ENCODE measurements at regions not wholly inside any gene's neighbourhood (a gene's known extent, or its start where the extent isn't known, plus 50 kb on each side); places are given as distances from the start of the nearest gene placed in this dataset.
A peak's percentile ranks its signal among the peaks of the same experiment; 100 is the strongest.
"Not testable (repeated sequence)": the region's sequence is repeated elsewhere in the genome, so short reads cannot be mapped to it uniquely, and the experiment has no call there.

- Histone ChIP-seq H3K27me3 (ENCODE audit: low read depth) (no peaks in the 10 kb centered on the region), H3K4me3 (no peak overlapping the region), H3K9me3 (no peaks in the 10 kb centered on the region), H3K36me3 (replicated peaks) (no peaks in the 10 kb centered on the region), H3K4me1 (no peaks in the 10 kb centered on the region)
- DNase-seq (ENCODE audit: low spot score in 2 of 2) = no peak
- in situ Hi-C loops (cut with MboI; ENCODE audit: low sequenced_read_pairs) = no loop called here
These were observed 360.3 kb upstream of the SPHKAP start for GRCh38 chr2:228541789-228542188.

GRCh38 chr2:228540976-228541375 is 359.5 kb upstream of the SPHKAP start:
- no peak for DNase-seq (ENCODE audit: low spot score in 2 of 2)
- no peaks in the 10 kb centered on the region for H3K27me3 ChIP-seq (ENCODE audit: low read depth)
- no peaks in the 10 kb centered on the region for H3K9me3 ChIP-seq
- H3K36me3 ChIP-seq (replicated peaks) = no peaks in the 10 kb centered on the region
- in situ Hi-C loops (cut with MboI; ENCODE audit: low sequenced_read_pairs) = no loop called here
- H3K4me1 ChIP-seq = no peaks in the 10 kb centered on the region
- H3K4me3 ChIP-seq = no peak overlapping the region

- Histone ChIP-seq H3K36me3 (replicated peaks) (no peaks in the 10 kb centered on the region), H3K9me3 (no peaks in the 10 kb centered on the region; the same call in 1 of the 2 replicates), H3K4me3 (no peak overlapping the region), H3K27me3 (ENCODE audit: low read depth) (no peaks in the 10 kb centered on the region), H3K4me1 (no peaks in the 10 kb centered on the region)
- in situ Hi-C loops (cut with MboI; ENCODE audit: low sequenced_read_pairs) = no loop called here
- DNase-seq (ENCODE audit: low spot score in 2 of 2) = no peak
These were observed 353.9 kb upstream of the SPHKAP start for GRCh38 chr2:228535396-228535795.

DNA sequence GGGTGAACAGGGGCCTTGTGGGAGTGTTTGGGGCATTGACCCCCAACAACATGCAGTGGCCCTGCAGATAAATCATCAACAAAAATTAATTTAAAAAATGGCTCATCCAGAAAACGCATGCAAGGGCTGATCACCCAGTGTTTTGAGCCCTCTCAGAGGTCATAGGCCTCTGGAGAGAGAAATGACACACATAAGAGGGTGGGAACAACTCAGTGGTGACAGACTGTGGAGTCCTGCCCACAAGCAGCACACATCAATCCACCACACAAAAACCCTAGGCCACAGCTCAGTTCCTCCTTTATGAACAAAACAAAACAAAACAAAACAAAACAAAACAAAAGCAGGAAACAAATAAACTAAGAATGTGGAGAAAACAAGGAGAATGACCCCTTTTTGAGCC is 351.7 kb upstream of the SPHKAP start:
- DNase-seq (ENCODE audit: low spot score in 2 of 2) = no peak
- no peak overlapping the region for H3K4me3 ChIP-seq
- no peaks in the 10 kb centered on the region; the same call in 1 of the 2 replicates for H3K9me3 ChIP-seq
- no peaks in the 10 kb centered on the region for H3K36me3 ChIP-seq (replicated peaks)
- no peaks in the 10 kb centered on the region for H3K4me1 ChIP-seq
- H3K27me3 ChIP-seq (ENCODE audit: low read depth) = no peaks in the 10 kb centered on the region
- in situ Hi-C loops (cut with MboI; ENCODE audit: low sequenced_read_pairs) = no loop called here

DNA sequence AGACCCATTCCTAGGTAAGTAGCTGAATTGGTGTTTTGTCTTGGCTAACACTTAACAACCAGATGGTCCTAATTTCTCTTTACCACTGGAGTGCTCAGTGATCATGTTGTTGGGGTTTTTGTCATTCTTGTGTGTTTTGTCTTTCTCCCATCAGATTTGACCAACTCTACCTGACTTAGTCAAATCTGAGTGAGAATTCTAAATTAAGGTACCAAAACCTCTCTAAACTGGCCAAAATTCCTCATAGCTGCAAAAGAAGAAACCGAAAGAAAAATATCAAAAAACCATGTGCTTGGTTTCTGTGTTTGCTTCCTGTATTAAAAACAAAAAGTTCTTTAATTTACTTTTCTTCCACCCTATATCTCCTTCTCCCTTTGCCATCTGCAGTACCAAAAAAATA is 350.7 kb upstream of the SPHKAP start:
- no peaks in the 10 kb centered on the region for H3K27me3 ChIP-seq (ENCODE audit: low read depth)
- H3K4me1 ChIP-seq = no peaks in the 10 kb centered on the region
- no peak overlapping the region for H3K4me3 ChIP-seq
- no peaks in the 10 kb centered on the region for H3K36me3 ChIP-seq (replicated peaks)
- in situ Hi-C loops (cut with MboI; ENCODE audit: low sequenced_read_pairs) = no loop called here
- DNase-seq (ENCODE audit: low spot score in 2 of 2) = no peak
- H3K9me3 ChIP-seq = no peaks in the 10 kb centered on the region; the same call in 1 of the 2 replicates

DNA sequence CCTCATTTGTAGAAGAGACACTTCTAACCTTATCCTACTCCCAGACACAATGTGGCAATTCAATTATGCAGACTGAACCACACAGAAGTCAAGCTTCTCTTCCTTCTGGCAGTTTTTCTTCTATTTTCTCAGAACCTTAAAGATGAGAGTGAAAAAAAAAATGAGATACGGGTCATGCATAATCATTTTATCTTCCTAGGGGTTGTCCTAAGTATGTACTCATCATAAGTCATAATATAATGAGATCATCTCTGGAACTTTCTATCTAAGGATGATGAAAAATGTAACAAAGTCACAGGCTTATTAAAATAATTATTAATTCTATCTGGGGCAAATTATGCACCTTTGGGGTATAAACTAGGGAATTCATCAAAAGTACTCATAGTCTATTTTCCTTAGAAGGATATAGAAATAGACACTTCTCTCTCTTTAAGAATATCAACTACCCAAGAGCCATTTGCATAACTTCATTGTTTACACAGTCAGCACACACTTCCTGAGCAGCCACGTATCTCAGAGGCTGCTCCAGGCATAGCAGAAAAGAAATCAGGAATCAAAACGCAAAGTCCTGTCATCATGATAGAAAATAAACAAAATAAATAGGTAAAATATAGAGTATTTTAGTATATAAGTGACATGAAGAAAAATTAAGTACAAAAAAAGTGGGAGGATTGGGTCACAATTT is 345.9 kb upstream of the SPHKAP start:
- no peaks in the 10 kb centered on the region for H3K9me3 ChIP-seq
- H3K27me3 ChIP-seq (ENCODE audit: low read depth) = no peaks in the 10 kb centered on the region
- no peak overlapping the region for H3K4me3 ChIP-seq
- H3K4me1 ChIP-seq = no peaks in the 10 kb centered on the region
- in situ Hi-C loops (cut with MboI; ENCODE audit: low sequenced_read_pairs) = no loop called here
- H3K36me3 ChIP-seq (replicated peaks) = no peaks in the 10 kb centered on the region
- DNase-seq (ENCODE audit: low spot score in 2 of 2) = no peak

DNA sequence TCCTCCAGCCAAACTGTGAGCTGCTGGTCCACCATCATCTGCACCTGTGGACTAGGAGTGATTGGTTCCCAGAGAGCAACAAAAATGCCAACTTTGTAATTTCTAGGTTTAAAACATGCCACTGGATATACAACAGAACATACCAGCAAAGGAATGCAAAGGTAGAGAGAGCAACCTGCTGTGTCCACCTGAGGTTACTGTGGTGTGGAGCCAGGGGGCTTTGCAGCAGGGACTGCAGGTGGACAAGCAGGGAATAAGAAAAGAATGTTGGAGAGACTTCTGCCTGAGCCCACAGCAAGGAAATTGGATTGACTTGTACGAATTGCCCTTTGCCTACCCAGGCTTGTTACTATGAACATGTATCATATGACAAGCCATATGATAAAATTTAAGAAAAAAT is 345.2 kb upstream of the SPHKAP start:
- in situ Hi-C loops (cut with MboI; ENCODE audit: low sequenced_read_pairs) = no loop called here

DNA sequence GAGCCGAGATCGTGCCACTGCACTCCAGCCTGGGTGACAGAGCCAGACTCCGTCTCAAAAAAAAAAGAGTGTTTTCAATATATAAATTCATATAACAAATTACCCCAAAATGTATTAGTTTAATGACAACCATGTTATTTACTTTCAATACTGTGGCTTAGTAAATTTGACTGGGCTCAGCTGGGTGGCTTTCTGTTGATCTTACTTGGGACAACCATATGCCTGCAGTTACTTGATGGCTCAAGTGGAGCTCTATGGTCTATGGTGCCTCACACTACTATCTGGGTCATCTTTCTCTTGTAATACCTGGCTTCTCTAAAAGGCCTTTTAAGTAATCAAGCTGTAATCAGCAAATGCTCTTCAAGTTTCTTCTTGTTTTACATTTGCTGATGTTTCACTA is 341.5 kb upstream of the SPHKAP start:
- in situ Hi-C loops (cut with MboI; ENCODE audit: low sequenced_read_pairs) = no loop called here
- DNase-seq (ENCODE audit: low spot score in 2 of 2) = no peak
- no peaks in the 10 kb centered on the region for H3K36me3 ChIP-seq (replicated peaks)
- H3K27me3 ChIP-seq (ENCODE audit: low read depth) = no peaks in the 10 kb centered on the region
- H3K4me1 ChIP-seq = no peaks in the 10 kb centered on the region
- H3K4me3 ChIP-seq = no peak overlapping the region
- H3K9me3 ChIP-seq = no peaks in the 10 kb centered on the region

More for the DNA sequence above, 345.2 kb upstream of the SPHKAP start:
- no peaks in the 10 kb centered on the region for H3K27me3 ChIP-seq (ENCODE audit: low read depth)
- no peaks in the 10 kb centered on the region for H3K9me3 ChIP-seq
- H3K36me3 ChIP-seq (replicated peaks) = no peaks in the 10 kb centered on the region
- no peaks in the 10 kb centered on the region for H3K4me1 ChIP-seq
- no peak for DNase-seq (ENCODE audit: low spot score in 2 of 2)
- H3K4me3 ChIP-seq = no peak overlapping the region

GRCh38 chr2:228522276-228522675 is 340.8 kb upstream of the SPHKAP start:
- no peaks in the 10 kb centered on the region for H3K27me3 ChIP-seq (ENCODE audit: low read depth)
- in situ Hi-C loops (cut with MboI; ENCODE audit: low sequenced_read_pairs) = no loop called here
- no peak for DNase-seq (ENCODE audit: low spot score in 2 of 2)
- no peaks in the 10 kb centered on the region for H3K36me3 ChIP-seq (replicated peaks)
- no peak overlapping the region for H3K4me3 ChIP-seq
- no peaks in the 10 kb centered on the region for H3K9me3 ChIP-seq
- no peaks in the 10 kb centered on the region for H3K4me1 ChIP-seq

GRCh38 chr2:228519561-228519960 is 338.1 kb upstream of the SPHKAP start:
- in situ Hi-C loops (cut with MboI; ENCODE audit: low sequenced_read_pairs) = no loop called here
- Histone ChIP-seq H3K36me3 (replicated peaks) (no peaks in the 10 kb centered on the region), H3K4me3 (no peak overlapping the region), H3K27me3 (ENCODE audit: low read depth) (no peaks in the 10 kb centered on the region), H3K9me3 (no peaks in the 10 kb centered on the region), H3K4me1 (no peaks in the 10 kb centered on the region)
- DNase-seq (ENCODE audit: low spot score in 2 of 2) = no peak

- H3K36me3 ChIP-seq (replicated peaks) = no peaks in the 10 kb centered on the region
- no peak overlapping the region for H3K4me3 ChIP-seq
- DNase-seq (ENCODE audit: low spot score in 2 of 2) = no peak
- in situ Hi-C loops (cut with MboI; ENCODE audit: low sequenced_read_pairs) = no loop called here
- no peaks in the 10 kb centered on the region for H3K27me3 ChIP-seq (ENCODE audit: low read depth)
- no peaks in the 10 kb centered on the region for H3K9me3 ChIP-seq
- H3K4me1 ChIP-seq = no peaks in the 10 kb centered on the region
These were observed 334.5 kb upstream of the SPHKAP start for GRCh38 chr2:228516019-228516418.

GRCh38 chr2:228513480-228513879 is 332.0 kb upstream of the SPHKAP start:
- in situ Hi-C loops (cut with MboI; ENCODE audit: low sequenced_read_pairs); DNase-seq (ENCODE audit: low spot score in 2 of 2); H3K4me1 ChIP-seq; H3K9me3 ChIP-seq; H3K27me3 ChIP-seq (ENCODE audit: low read depth); H3K4me3 ChIP-seq; H3K36me3 ChIP-seq (replicated peaks): not testable (repeated sequence)

DNA sequence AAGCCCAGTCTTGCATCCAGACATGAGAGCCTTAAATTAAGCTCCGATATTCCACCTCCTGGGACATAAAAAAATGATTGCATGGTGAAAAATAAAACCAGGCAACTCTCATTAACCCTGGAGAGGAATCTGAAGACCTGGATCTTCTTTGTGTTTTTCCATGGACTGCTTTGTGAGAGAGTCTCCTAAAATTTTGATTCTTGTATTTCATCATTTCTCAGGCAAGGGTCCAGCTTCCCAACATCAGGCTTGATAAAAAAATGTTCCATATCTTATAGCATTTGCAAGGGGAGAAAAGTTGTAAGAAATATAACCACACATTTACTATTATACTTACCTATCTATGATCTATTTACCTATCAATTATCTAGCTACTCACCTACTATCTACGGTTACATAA is 327.5 kb upstream of the SPHKAP start:
- no peaks in the 10 kb centered on the region for H3K36me3 ChIP-seq (replicated peaks)
- DNase-seq (ENCODE audit: low spot score in 2 of 2) = no peak
- H3K4me1 ChIP-seq = no peaks in the 10 kb centered on the region
- H3K9me3 ChIP-seq = no peaks in the 10 kb centered on the region
- no peaks in the 10 kb centered on the region for H3K27me3 ChIP-seq (ENCODE audit: low read depth)
- in situ Hi-C loops (cut with MboI; ENCODE audit: low sequenced_read_pairs) = no loop called here
- no peak overlapping the region for H3K4me3 ChIP-seq

DNA sequence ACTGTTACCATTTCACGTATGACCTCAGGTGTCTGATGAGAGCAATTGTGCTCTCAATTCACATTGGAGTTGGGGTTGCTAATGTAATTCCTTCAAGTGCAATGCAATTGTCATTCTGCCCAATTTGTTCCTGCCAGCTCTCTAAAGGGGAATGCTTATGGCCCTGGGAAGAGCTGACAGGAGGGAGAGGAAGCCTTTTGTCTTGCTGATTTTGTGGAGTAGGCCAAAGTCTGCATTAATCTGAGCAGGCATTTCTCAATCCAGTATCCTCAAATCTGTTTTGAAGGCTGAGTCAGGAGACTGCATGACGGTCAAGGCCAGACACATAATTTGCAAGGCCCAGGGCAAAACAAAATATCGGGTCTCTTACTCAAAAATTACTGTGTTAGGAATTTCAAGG is 326.4 kb upstream of the SPHKAP start:
- Histone ChIP-seq H3K4me1 (no peaks in the 10 kb centered on the region), H3K36me3 (replicated peaks) (no peaks in the 10 kb centered on the region), H3K27me3 (ENCODE audit: low read depth) (no peaks in the 10 kb centered on the region), H3K9me3 (no peaks in the 10 kb centered on the region), H3K4me3 (no peak overlapping the region)
- peak; percentile 22 to 58 for DNase-seq (ENCODE audit: low spot score in 2 of 2)
- in situ Hi-C loops (cut with MboI; ENCODE audit: low sequenced_read_pairs) = no loop called here

GRCh38 chr2:228507231-228507824 is 325.8 kb upstream of the SPHKAP start:
- no peak for DNase-seq (ENCODE audit: low spot score in 2 of 2)
- H3K4me1 ChIP-seq = no peaks in the 10 kb centered on the region
- in situ Hi-C loops (cut with MboI; ENCODE audit: low sequenced_read_pairs) = no loop called here
- H3K36me3 ChIP-seq (replicated peaks) = no peaks in the 10 kb centered on the region
- H3K27me3 ChIP-seq (ENCODE audit: low read depth) = no peaks in the 10 kb centered on the region
- no peaks in the 10 kb centered on the region for H3K9me3 ChIP-seq
- no peak overlapping the region for H3K4me3 ChIP-seq

All from HAP-1 (cell line).